Trophoblast cell (in vitro differentiated cells and primary cell): ENCODE measurements at regions not wholly inside any gene's neighbourhood (a gene's known extent, or its start where the extent isn't known, plus 50 kb on each side); places are given as distances from the start of the nearest gene placed in this dataset.

Experiments
- DNase-seq, 2 donors: peaks; one replicate each; pipeline ENCODE4 v3.0.0-alpha.2; 2016
- H2AFZ ChIP-seq: 2 replicates; pipeline ENCODE4 v1.6.1; 2013; ENCODE audit warnings: low read length, moderate library complexity, mild to moderate bottlenecking; ENCODE audit not compliant: insufficient read depth, poor library complexity
- H2AK5ac ChIP-seq: 2 replicates; pipeline ENCODE4 v1.6.1; 2013; ENCODE audit warnings: mild to moderate bottlenecking, low read length
- H2BK120ac ChIP-seq: 2 replicates; pipeline ENCODE4 v1.6.1; 2013; ENCODE audit warnings: low read length, mild to moderate bottlenecking, moderate library complexity; ENCODE audit not compliant: insufficient read depth, poor library complexity
- H2BK12ac ChIP-seq: 2 replicates; pipeline ENCODE4 v1.6.1; 2013; ENCODE audit warnings: mild to moderate bottlenecking, low read length, moderate library complexity
- H2BK5ac ChIP-seq: 2 replicates; pipeline ENCODE4 v1.6.1; 2013; ENCODE audit warnings: low read length, low read depth, moderate library complexity, mild to moderate bottlenecking; ENCODE audit not compliant: poor library complexity
- H3K14ac ChIP-seq: 2 replicates; pipeline ENCODE4 v1.6.1; 2013; ENCODE audit warnings: mild to moderate bottlenecking, low read length
- H3K18ac ChIP-seq: 2 replicates; pipeline ENCODE4 v1.6.1; 2013; ENCODE audit warnings: mild to moderate bottlenecking, low read length
- H3K23ac ChIP-seq: 2 replicates; pipeline ENCODE4 v1.6.1; 2013; ENCODE audit warnings: low read length
- H3K27ac ChIP-seq: 2 replicates; pipeline ENCODE4 v1.5.1; 2013; ENCODE audit warnings: low read depth, mild to moderate bottlenecking, inconsistent platforms, low read length, moderate library complexity
- H3K27me3 ChIP-seq: 2 replicates; pipeline ENCODE4 v1.6.1; 2013; ENCODE audit warnings: inconsistent platforms, mild to moderate bottlenecking, low read length, moderate library complexity; ENCODE audit not compliant: insufficient read depth
- H3K36me3 ChIP-seq, 2 experiments: 1 replicate in 1 of 2; 2 replicates in 1 of 2; pipeline ENCODE4 v1.6.1; 2013; ENCODE audit warnings: low read length in 2 of 2, mild to moderate bottlenecking in 2 of 2, moderate library complexity in 1 of 2; ENCODE audit not compliant: insufficient read depth in 2 of 2, control insufficient read depth in 1 of 2
- H3K4ac ChIP-seq: 2 replicates; pipeline ENCODE4 v1.6.1; 2013; ENCODE audit warnings: low read depth, mild to moderate bottlenecking, low read length, moderate library complexity
- H3K4me1 ChIP-seq, 2 experiments: 1 replicate in 1 of 2; 2 replicates in 1 of 2; pipeline ENCODE4 v1.6.1; 2013; ENCODE audit warnings: low read length in 2 of 2, mild to moderate bottlenecking in 2 of 2, moderate library complexity in 1 of 2; ENCODE audit not compliant: insufficient read depth in 2 of 2, control insufficient read depth in 1 of 2
- H3K4me2 ChIP-seq: 2 replicates; pipeline ENCODE4 v1.6.1; 2013; ENCODE audit warnings: inconsistent platforms, mild to moderate bottlenecking, low read length, moderate library complexity
- H3K4me3 ChIP-seq: 2 replicates; pipeline ENCODE4 v1.5.1; 2013; ENCODE audit warnings: mild to moderate bottlenecking, low read depth, low read length, inconsistent platforms
- H3K79me1 ChIP-seq: one replicate; pipeline ENCODE4 v1.6.1; 2013; ENCODE audit warnings: low read length
- H3K79me2 ChIP-seq: 2 replicates; pipeline ENCODE4 v1.6.1; 2013; ENCODE audit warnings: low read length, mild to moderate bottlenecking; ENCODE audit not compliant: control insufficient read depth, insufficient read depth, poor library complexity
- H3K9ac ChIP-seq: 2 replicates; pipeline ENCODE4 v1.6.1; 2013; ENCODE audit warnings: mild to moderate bottlenecking, low read length
- H3K9me3 ChIP-seq: 2 replicates; pipeline ENCODE4 v1.6.1; 2013; ENCODE audit warnings: low read depth, mild to moderate bottlenecking, control low read depth, inconsistent platforms, low read length; ENCODE audit not compliant: insufficient read depth
- H4K12ac ChIP-seq: 2 replicates; pipeline ENCODE4 v1.6.1; 2013; ENCODE audit warnings: low read depth, mild to moderate bottlenecking, low read length, moderate library complexity
- H4K8ac ChIP-seq: 2 replicates; pipeline ENCODE4 v1.6.1; 2013; ENCODE audit warnings: low read depth, mild to moderate bottlenecking, low read length, moderate library complexity
- H4K91ac ChIP-seq: one replicate; pipeline ENCODE4 v1.6.1; 2013; ENCODE audit warnings: low read depth, mild to moderate bottlenecking, low read length, moderate library complexity
- WGBS: extraction: QIAGEN DNeasy Blood & Tissue Kit; methylation state at CpG from one replicate; pipeline ENCODE4 v1.1.7; 2013; ENCODE audit warnings: missing lambda C conversion rate; ENCODE audit not compliant: insufficient read length, insufficient coverage; ENCODE audit errors: extremely low coverage; 5-methylcytosine and 5-hydroxymethylcytosine counted together

- Histone ChIP-seq H3K14ac (no peak overlapping the region), H4K12ac (no peak overlapping the region)
- no CpG with 5 or more reads among the region's 2 CpGs for WGBS
Observed at GRCh38 chr11:128266893-128267292, 320.5 kb downstream of the ETS1 start.

GRCh38 chr11:128262463-128263345 is 324.7 kb downstream of the ETS1 start:
- Histone ChIP-seq H3K23ac (no peak overlapping the region), H3K18ac (no peak overlapping the region), H3K4me1 (peaks cover 0 to 3% of the 10 kb centered on the region in 2 experiments), H2AK5ac (no peak overlapping the region), H2AFZ (no peak overlapping the region), H2BK12ac (no peak overlapping the region), H3K36me3 (no peaks in the 10 kb centered on the region), H3K79me1 (no peaks in the 10 kb centered on the region), H3K9ac (no peak overlapping the region), H3K79me2 (no peaks in the 10 kb centered on the region), H4K91ac (no peak overlapping the region), H2BK5ac (no peak overlapping the region), H3K27me3 (no peaks in the 10 kb centered on the region), H4K12ac (no peak overlapping the region), H3K27ac (no peak overlapping the region), H3K9me3 (no peaks in the 10 kb centered on the region), H3K4me2 (no peak overlapping the region), H3K4me3 (no peak overlapping the region), H3K4ac (no peak overlapping the region), H2BK120ac (no peak overlapping the region), H3K14ac (no peak overlapping the region), H4K8ac (no peak overlapping the region)
- DNase-seq: no peak
- no CpG with 5 or more reads among the region's 12 CpGs for WGBS

More at GRCh38 chr11:128266893-128267292, 320.5 kb downstream of the ETS1 start:
- Histone ChIP-seq H3K9ac (no peak overlapping the region), H3K18ac (no peak overlapping the region), H3K9me3 (no peaks in the 10 kb centered on the region), H2AK5ac (no peak overlapping the region), H2BK12ac (no peak overlapping the region), H3K4ac (no peak overlapping the region), H3K27me3 (no peaks in the 10 kb centered on the region), H4K91ac (no peak overlapping the region), H2BK5ac (no peak overlapping the region), H3K79me2 (no peaks in the 10 kb centered on the region), H2BK120ac (no peak overlapping the region), H3K4me1 (peaks cover 0 to 3% of the 10 kb centered on the region in 2 experiments), H3K79me1 (no peaks in the 10 kb centered on the region), H3K4me3 (no peak overlapping the region), H3K36me3 (no peaks in the 10 kb centered on the region), H2AFZ (no peak overlapping the region), H3K4me2 (no peak overlapping the region), H3K27ac (no peak overlapping the region), H4K8ac (no peak overlapping the region), H3K23ac (no peak overlapping the region)
- no peak for DNase-seq

DNA sequence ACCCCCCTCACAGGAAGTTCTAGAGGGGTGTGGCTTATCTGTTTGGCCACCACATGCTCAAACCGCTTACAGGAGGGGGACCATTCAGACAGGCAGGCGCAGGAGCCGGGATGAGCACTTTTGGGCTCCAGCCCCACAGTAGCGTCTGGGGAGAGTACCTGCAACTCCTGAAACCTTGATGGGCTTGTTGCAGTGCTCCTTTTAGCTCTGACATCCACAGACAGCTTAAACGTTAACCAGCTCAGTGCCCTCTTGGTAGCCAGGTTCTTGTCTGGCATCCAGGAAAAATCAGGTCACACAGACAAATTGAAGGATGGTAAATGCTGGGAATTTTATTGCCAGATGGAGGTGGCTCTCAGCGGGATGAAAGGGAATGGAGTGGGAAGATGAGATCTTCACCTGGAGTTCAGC is 326.3 kb downstream of the ETS1 start:
- no peak overlapping the region for H2BK12ac ChIP-seq
- H3K9ac ChIP-seq: no peak overlapping the region
- no peaks in the 10 kb centered on the region for H3K79me1 ChIP-seq
- no peak for DNase-seq
- no CpG with 5 or more reads among the region's 6 CpGs for WGBS
- no peaks in the 10 kb centered on the region for H3K27me3 ChIP-seq
- no peak overlapping the region for H3K4ac ChIP-seq
- H3K4me1 ChIP-seq: peaks cover 0 to 3% of the 10 kb centered on the region in 2 experiments
- H3K18ac ChIP-seq: no peak overlapping the region
- H4K12ac ChIP-seq: no peak overlapping the region
- no peak overlapping the region for H4K8ac ChIP-seq
- H3K4me2 ChIP-seq: no peak overlapping the region
- H3K4me3 ChIP-seq: no peak overlapping the region
- no peaks in the 10 kb centered on the region for H3K36me3 ChIP-seq
- H3K23ac ChIP-seq: no peak overlapping the region
- H2AK5ac ChIP-seq: no peak overlapping the region
- no peaks in the 10 kb centered on the region for H3K79me2 ChIP-seq
- no peak overlapping the region for H4K91ac ChIP-seq
- H3K14ac ChIP-seq: no peak overlapping the region
- H3K9me3 ChIP-seq: no peaks in the 10 kb centered on the region
- H2AFZ ChIP-seq: no peak overlapping the region
- no peak overlapping the region for H3K27ac ChIP-seq
- no peak overlapping the region for H2BK120ac ChIP-seq
- H2BK5ac ChIP-seq: no peak overlapping the region

GRCh38 chr11:128260398-128260797 is 327.0 kb downstream of the ETS1 start:
- Histone ChIP-seq H3K4ac (no peak overlapping the region), H2BK12ac (no peak overlapping the region), H3K36me3 (no peaks in the 10 kb centered on the region), H3K9ac (no peak overlapping the region), H3K4me1 (peaks cover 0 to 3% of the 10 kb centered on the region in 2 experiments), H3K27ac (no peak overlapping the region), H2BK5ac (no peak overlapping the region), H3K18ac (no peak overlapping the region), H2AFZ (no peak overlapping the region), H4K12ac (no peak overlapping the region), H4K91ac (no peak overlapping the region), H3K14ac (no peak overlapping the region), H4K8ac (no peak overlapping the region), H2AK5ac (no peak overlapping the region), H3K4me3 (no peak overlapping the region), H3K27me3 (no peaks in the 10 kb centered on the region), H3K23ac (no peak overlapping the region), H2BK120ac (no peak overlapping the region), H3K9me3 (no peaks in the 10 kb centered on the region), H3K79me2 (no peaks in the 10 kb centered on the region), H3K79me1 (no peaks in the 10 kb centered on the region), H3K4me2 (no peak overlapping the region)
- no peak for DNase-seq
- no CpG with 5 or more reads among the region's 3 CpGs for WGBS
